HG03442 (cell line): ENCODE measurements at regions not wholly inside any gene's neighbourhood (a gene's known extent, or its start where the extent isn't known, plus 50 kb on each side); places are given as distances from the start of the nearest gene placed in this dataset.
"Not testable (repeated sequence)": the region's sequence is repeated elsewhere in the genome, so short reads cannot be mapped to it uniquely, and the experiment has no call there.

Experiments used
- ATAC-seq: cut with Tn5 transposase; IDR thresholded peaks from one replicate; pipeline ENCODE4 v1.9.1; 2021; ENCODE audit warnings: mild to moderate bottlenecking, moderate library complexity; ENCODE audit not compliant: unreplicated experiment

DNA sequence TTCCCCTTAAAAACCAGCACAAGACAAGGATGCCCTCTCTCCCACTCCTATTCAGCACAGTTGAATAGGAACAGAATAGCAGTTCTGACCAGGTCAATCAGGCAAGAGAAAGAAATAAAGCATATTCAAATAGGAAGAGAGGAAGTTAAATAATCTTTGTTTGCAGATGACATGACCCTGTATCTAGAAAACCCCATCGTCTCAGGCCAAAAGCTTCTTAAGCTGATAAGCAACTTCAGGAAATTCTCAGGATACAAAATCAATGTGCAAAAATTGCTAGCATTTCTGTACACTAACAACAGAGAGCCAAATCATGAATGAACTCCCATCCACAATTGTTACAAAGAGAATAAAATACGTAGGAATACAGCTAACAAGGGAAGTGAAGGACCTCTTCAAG lies 394.1 kb upstream of the NFIA start:
- not testable (repeated sequence) for ATAC-seq

DNA sequence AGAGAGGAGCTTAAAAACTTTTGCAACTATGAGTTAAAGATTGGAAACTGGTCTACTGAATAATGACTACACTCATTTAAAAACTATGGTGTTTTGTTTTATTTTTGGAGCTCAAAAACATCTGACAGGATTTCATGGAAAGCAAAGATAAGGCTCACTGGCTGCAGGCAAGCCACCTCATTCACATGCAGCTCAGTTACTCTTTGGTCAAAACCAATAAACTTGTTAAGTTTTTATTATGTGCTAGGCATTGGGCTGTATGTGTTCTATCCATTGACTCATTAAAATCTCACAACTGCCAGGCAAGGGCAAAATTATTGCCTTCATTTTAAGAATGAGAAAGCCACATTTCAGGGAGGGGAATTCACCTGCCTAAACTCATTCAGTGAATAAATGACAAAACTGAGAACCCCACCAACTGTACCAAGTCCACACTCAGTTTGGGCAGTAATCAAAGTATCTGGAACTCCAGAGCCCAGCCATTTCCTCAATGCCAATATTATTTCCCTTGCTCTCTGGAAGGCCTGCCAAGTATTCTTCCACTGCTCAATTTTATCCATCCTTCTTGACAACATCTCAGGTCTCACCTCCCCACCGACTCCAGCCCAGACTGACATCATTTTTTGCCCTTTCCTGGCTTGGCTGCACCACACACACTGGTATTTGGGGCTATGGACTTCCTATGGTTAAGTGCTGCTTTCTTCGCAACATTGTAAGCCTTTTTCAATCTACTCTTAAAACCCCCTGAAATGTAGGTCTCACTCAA lies 401.1 kb upstream of the NFIA start:
- ATAC-seq, result no peak

DNA sequence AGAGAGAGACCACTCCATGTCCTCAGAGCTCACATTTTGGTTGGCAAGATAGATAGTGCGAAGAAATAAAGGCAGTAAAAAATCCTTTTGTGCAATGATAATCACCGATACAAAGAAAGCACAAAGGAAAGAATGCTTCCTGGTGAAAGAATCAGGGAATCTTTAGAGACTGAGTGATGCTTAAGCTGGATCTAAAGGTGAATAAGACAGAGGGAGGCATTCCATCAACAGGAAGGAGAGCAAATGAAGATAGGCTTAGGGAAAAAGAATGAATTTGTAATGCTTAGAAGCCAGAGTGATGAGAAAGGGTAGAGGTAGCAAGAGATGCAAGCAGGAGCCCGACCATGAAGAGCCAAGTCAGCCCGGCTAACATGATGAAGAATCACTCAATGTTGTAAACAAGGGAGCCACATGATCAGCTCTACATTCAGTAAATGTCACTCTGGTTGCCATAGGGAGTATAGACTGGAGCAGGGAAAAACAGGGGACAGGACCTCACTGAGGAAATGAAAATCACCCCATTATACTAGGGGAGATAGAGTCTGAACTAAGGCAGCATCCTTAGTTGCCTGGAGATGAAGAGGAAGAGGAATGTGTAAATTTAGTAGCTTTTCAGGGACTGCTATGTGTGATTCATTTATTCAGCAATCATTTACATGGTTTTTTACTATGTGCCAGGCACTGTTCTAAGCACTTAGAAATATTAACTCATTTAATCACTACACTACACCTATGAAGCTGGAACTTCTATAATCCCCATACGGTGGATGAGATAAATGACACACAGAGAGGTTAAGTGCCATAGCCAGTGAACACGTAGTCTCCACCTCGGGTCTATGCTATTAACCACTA lies 402.6 kb upstream of the NFIA start:
- no peak for ATAC-seq

DNA sequence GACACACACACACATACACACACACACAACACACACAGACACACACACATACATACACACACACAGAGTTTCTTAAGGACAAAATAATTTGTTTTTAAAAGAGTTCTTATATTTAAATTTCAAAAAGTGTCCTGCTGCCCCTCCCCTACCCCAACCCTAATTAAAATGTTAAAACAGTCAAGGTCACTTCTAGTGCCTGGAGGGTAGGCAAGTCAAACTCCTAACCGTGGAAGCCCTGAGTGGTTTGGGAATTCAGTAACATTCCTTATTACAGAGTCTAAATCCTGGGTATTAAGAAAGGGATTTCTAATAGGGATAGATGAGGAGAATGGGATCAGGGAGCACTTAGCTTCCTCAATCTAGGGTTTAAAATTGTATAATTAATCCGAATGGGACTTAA lies 403.6 kb upstream of the NFIA start:
- ATAC-seq, result no peak

GRCh38 chr1:60678391-60678790 lies 404.0 kb upstream of the NFIA start:
- ATAC-seq, result no peak

- ATAC-seq, result no peak
Observed at GRCh38 chr1:60672449-60672848, 409.9 kb upstream of the NFIA start.

DNA sequence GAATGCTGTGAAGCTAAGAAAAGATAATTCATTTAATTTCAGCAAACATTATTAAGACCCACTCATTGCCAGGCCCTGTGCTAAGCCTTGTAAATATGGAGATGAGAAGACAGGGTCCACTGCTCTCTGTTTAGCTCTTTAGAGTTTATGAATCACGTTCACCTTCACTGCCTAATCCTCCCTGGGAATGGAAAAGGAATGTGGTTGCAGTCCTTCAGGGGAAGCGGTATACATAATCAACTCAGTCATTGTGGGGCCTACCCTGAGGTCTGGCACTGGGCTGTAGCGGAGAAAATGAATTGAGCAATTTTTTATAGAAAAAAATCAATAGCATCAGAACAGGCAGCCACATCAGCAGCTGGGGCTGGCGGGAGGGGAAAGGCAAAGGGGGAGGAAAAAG lies 412.1 kb upstream of the NFIA start:
- ATAC-seq, result no peak

GRCh38 chr1:60668585-60668984 lies 413.8 kb upstream of the NFIA start:
- ATAC-seq, result no peak

DNA sequence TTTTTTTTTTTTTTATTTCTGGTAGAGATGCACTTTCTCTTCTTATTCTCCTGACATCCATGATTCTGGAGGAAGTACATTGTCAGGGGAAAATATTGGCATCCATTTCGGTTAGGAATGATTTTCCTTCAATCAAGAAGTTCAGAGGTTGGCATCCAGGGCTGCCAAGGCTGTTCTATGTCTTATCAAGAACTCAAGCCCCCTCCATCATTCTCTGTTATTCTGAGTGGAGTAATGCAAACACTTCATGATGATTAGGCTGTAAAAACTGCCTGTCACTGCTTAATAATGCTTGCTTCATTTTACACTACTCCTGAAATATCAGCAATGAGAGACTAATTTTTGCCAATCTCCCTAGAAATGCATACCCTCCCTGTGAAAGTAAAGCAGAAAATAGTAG lies 417.1 kb upstream of the NFIA start:
- ATAC-seq, result no peak

GRCh38 chr1:60664086-60664625 lies 418.2 kb upstream of the NFIA start:
- ATAC-seq, result no peak

- ATAC-seq, result no peak
Observed at GRCh38 chr1:60662486-60663044, 419.8 kb upstream of the NFIA start.

DNA sequence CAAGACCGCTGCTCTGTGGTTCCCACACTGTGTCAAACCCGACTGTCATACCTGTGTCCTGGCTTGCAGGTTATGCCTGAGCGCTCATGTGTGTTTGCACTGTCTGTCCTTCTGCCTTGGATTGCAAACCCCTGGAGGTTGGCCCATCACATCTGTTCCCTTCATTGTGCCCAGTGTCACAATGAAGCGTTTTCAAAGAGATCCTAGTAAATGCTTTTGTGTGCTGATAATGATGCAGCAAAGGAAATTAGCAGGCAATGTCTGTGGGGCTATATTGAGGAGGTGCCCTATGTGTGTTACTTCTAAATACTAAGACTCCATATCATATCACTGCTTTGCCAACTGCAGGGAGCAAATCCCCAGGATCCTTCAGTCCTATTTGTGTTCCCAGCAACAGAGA lies 424.4 kb upstream of the NFIA start:
- ATAC-seq, result no peak

GRCh38 chr1:60655679-60656355 lies 426.5 kb upstream of the NFIA start:
- no peak for ATAC-seq

- ATAC-seq, result not testable (repeated sequence)
Observed at GRCh38 chr1:60640033-60640551, 442.3 kb upstream of the NFIA start.

- no peak for ATAC-seq
Observed at GRCh38 chr1:60639287-60639686, 443.1 kb upstream of the NFIA start.

- ATAC-seq, result no peak
Observed at GRCh38 chr1:60637651-60638050, 444.7 kb upstream of the NFIA start.

GRCh38 chr1:60636946-60637345 lies 445.4 kb upstream of the NFIA start:
- no peak for ATAC-seq

GRCh38 chr1:60634106-60634505 lies 448.3 kb upstream of the NFIA start:
- no peak for ATAC-seq

GRCh38 chr1:60622486-60622885 lies 459.9 kb upstream of the NFIA start:
- no peak for ATAC-seq

- no peak for ATAC-seq
Observed at GRCh38 chr1:60621368-60621851, 461.0 kb upstream of the NFIA start.

- no peak for ATAC-seq
Observed at GRCh38 chr1:60620087-60620486, 462.3 kb upstream of the NFIA start.
